Urinary bladder (tissue), 3 donors: ENCODE measurements at regions not wholly inside any gene's neighbourhood (a gene's known extent, or its start where the extent isn't known, plus 50 kb on each side); places are given as distances from the start of the nearest gene placed in this dataset.

Experiments used
- DNase-seq: peaks from one replicate; pipeline ENCODE4 v3.0.0-alpha.2; 2015; ENCODE audit errors: extremely low spot score
- H3K27ac ChIP-seq: one replicate; pipeline ENCODE4 v1.5.1; 2013; ENCODE audit warnings: low read depth, mild to moderate bottlenecking, moderate library complexity
- H3K36me3 ChIP-seq: one replicate; pipeline ENCODE4 v1.6.1; 2013; ENCODE audit warnings: mild to moderate bottlenecking, moderate library complexity; ENCODE audit not compliant: insufficient read depth
- H3K4me1 ChIP-seq: one replicate; pipeline ENCODE4 v1.6.1; 2013; ENCODE audit warnings: mild to moderate bottlenecking, moderate library complexity; ENCODE audit not compliant: insufficient read depth
- H3K4me3 ChIP-seq: one replicate; pipeline ENCODE4 v1.5.1; 2013; ENCODE audit warnings: low read depth, low read length
- WGBS: extraction: QIAGEN DNeasy Blood & Tissue Kit; methylation state at CpG from one replicate; pipeline ENCODE4 v1.1.7; 2013; 5-methylcytosine and 5-hydroxymethylcytosine counted together
- donor health status: healthy with polysubstance abuse.
- donor health status: healthy.

GRCh38 chr13:104594806-104595205, 1528.6 kb upstream of the SLC10A2 start:
- WGBS: 79% methylated on average over 2 of the region's 2 CpGs
- Histone ChIP-seq H3K27ac (no peak overlapping the region), H3K4me1 (no peaks in the 10 kb centered on the region), H3K36me3 (no peaks in the 10 kb centered on the region), H3K4me3 (no peak overlapping the region)
- DNase-seq: no peak

- 93% methylated on average over 2 of the region's 2 CpGs for WGBS
Observed at GRCh38 chr13:104593693-104594092, 1527.5 kb upstream of the SLC10A2 start.

GRCh38 chr13:104593251-104593576, 1527.0 kb upstream of the SLC10A2 start:
- no peaks in the 10 kb centered on the region for H3K36me3 ChIP-seq
- H3K4me1 ChIP-seq: no peaks in the 10 kb centered on the region
- no peak overlapping the region for H3K27ac ChIP-seq
- no peak overlapping the region for H3K4me3 ChIP-seq
- 92% methylated on average over 4 of the region's 4 CpGs for WGBS
- no peak for DNase-seq

More at GRCh38 chr13:104593693-104594092, 1527.5 kb upstream of the SLC10A2 start:
- no peak for DNase-seq
- H3K4me3 ChIP-seq: no peak overlapping the region
- no peak overlapping the region for H3K27ac ChIP-seq
- no peaks in the 10 kb centered on the region for H3K36me3 ChIP-seq
- H3K4me1 ChIP-seq: no peaks in the 10 kb centered on the region

GRCh38 chr13:104592545-104593250, 1526.5 kb upstream of the SLC10A2 start:
- DNase-seq: no peak
- 90% methylated on average over 3 of the region's 3 CpGs for WGBS
- Histone ChIP-seq H3K4me1 (no peaks in the 10 kb centered on the region), H3K27ac (no peak overlapping the region), H3K4me3 (no peak overlapping the region), H3K36me3 (no peaks in the 10 kb centered on the region)

GRCh38 chr13:104592127-104592526, 1525.9 kb upstream of the SLC10A2 start:
- Histone ChIP-seq H3K27ac (no peak overlapping the region), H3K4me3 (no peak overlapping the region), H3K36me3 (no peaks in the 10 kb centered on the region), H3K4me1 (no peaks in the 10 kb centered on the region)
- DNase-seq: no peak

- Histone ChIP-seq H3K36me3 (no peaks in the 10 kb centered on the region), H3K27ac (no peak overlapping the region), H3K4me3 (no peak overlapping the region), H3K4me1 (no peaks in the 10 kb centered on the region)
- no peak for DNase-seq
- 52% methylated on average over 11 of the region's 11 CpGs for WGBS
Observed at GRCh38 chr13:104586051-104586746, 1520.0 kb upstream of the SLC10A2 start.

GRCh38 chr13:104584481-104584880, 1518.3 kb upstream of the SLC10A2 start:
- no peak for DNase-seq
- WGBS: 86% methylated on average over 1 of the region's 1 CpG
- Histone ChIP-seq H3K36me3 (no peaks in the 10 kb centered on the region), H3K27ac (no peak overlapping the region), H3K4me3 (no peak overlapping the region), H3K4me1 (no peaks in the 10 kb centered on the region)

GRCh38 chr13:104580931-104581330, 1514.7 kb upstream of the SLC10A2 start:
- no peak overlapping the region for H3K27ac ChIP-seq
- H3K4me3 ChIP-seq: no peak overlapping the region
- WGBS: 84% methylated on average over 2 of the region's 2 CpGs
- H3K36me3 ChIP-seq: no peaks in the 10 kb centered on the region
- H3K4me1 ChIP-seq: no peaks in the 10 kb centered on the region
- no peak for DNase-seq

- no peak for DNase-seq
- Histone ChIP-seq H3K4me1 (no peaks in the 10 kb centered on the region), H3K4me3 (no peak overlapping the region), H3K27ac (no peak overlapping the region), H3K36me3 (no peaks in the 10 kb centered on the region)
- 40% methylated on average over 4 of the region's 4 CpGs for WGBS
Observed at GRCh38 chr13:104577071-104577815, 1511.0 kb upstream of the SLC10A2 start.

- no peak overlapping the region for H3K27ac ChIP-seq
- 48% methylated on average over 2 of the region's 2 CpGs for WGBS
- H3K4me3 ChIP-seq: no peak overlapping the region
Observed at GRCh38 chr13:104571893-104572229, 1505.6 kb upstream of the SLC10A2 start.

GRCh38 chr13:104571161-104571892, 1505.1 kb upstream of the SLC10A2 start:
- Histone ChIP-seq H3K4me1 (no peaks in the 10 kb centered on the region), H3K27ac (no peak overlapping the region), H3K4me3 (no peak overlapping the region), H3K36me3 (no peaks in the 10 kb centered on the region)
- WGBS: 32% methylated on average over 12 of the region's 12 CpGs
- DNase-seq: peak; percentile 79

More at GRCh38 chr13:104571893-104572229, 1505.6 kb upstream of the SLC10A2 start:
- no peak for DNase-seq
- no peaks in the 10 kb centered on the region for H3K4me1 ChIP-seq
- no peaks in the 10 kb centered on the region for H3K36me3 ChIP-seq

- Histone ChIP-seq H3K4me1 (no peaks in the 10 kb centered on the region), H3K4me3 (no peak overlapping the region), H3K27ac (no peak overlapping the region), H3K36me3 (no peaks in the 10 kb centered on the region)
- 77% methylated on average over 5 of the region's 5 CpGs for WGBS
- no peak for DNase-seq
Observed at GRCh38 chr13:104567114-104567513, 1500.9 kb upstream of the SLC10A2 start.

GRCh38 chr13:104565888-104566287, 1499.7 kb upstream of the SLC10A2 start:
- H3K27ac ChIP-seq: no peak overlapping the region
- no peak for DNase-seq
- H3K4me3 ChIP-seq: no peak overlapping the region
- no peaks in the 10 kb centered on the region for H3K4me1 ChIP-seq
- H3K36me3 ChIP-seq: no peaks in the 10 kb centered on the region
- WGBS: 87% methylated on average over 4 of the region's 4 CpGs
